ENCODE measurements at regions not wholly inside any gene's neighbourhood (a gene's known extent, or its start where the extent isn't known, plus 50 kb on each side); places are given as distances from the start of the nearest gene placed in this dataset.

DNA sequence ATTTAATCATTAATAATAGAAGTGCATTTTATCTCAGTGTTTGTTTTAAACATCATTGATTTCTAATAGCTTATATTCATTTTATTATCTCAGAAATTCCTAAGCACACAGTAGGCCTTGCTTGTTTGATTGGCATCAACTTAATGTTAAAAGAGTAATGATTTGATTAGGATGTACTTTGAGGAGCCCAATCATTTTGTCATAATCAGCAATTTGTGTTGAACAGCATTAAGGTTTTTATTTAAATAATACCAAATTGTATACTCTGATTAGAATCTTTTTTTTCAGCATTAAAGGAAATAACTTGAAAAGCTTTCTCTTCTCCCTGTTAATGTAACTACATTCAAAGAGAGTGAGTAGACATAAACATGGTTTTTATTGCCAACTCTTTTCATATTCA lies 2262.0 kb upstream of the TENM3 start:
- Histone ChIP-seq H2AFZ (ENCODE audit: low read depth, low read length) (no peak overlapping the region), H3K4me3 (ENCODE audit: insufficient read depth, low read depth, low read length) (no peak overlapping the region), H3K4me1 (ENCODE audit: insufficient read depth, low read length) (no peaks in the 10 kb centered on the region), H4K20me1 (ENCODE audit: insufficient read depth, low read length) (no peaks in the 10 kb centered on the region), H3K27me3 (ENCODE audit: insufficient read depth, low read length) (no peaks in the 10 kb centered on the region), H3K9me3 (ENCODE audit: insufficient read depth, low read depth, low read length) (no peaks in the 10 kb centered on the region), H3K4me2 (ENCODE audit: low read length) (no peak overlapping the region), H3K36me3 (ENCODE audit: insufficient read depth, low read length) (no peaks in the 10 kb centered on the region), H3K9ac (ENCODE audit: low read length) (no peak overlapping the region), H3K27ac (ENCODE audit: low read depth, low read length) (no peak overlapping the region), H3K79me2 (ENCODE audit: insufficient read depth, low read length) (no peaks in the 10 kb centered on the region)
- no peaks in the 10 kb centered on the region for H3K36me3 Mint-ChIP-seq (ENCODE audit: low read depth, unreplicated experiment)
- no peaks in the 10 kb centered on the region for H3K4me1 Mint-ChIP-seq (ENCODE audit: low read depth, unreplicated experiment)
- FAIRE-seq (no peak), DNase-seq (ENCODE audit: low read depth) (no peak)
- no peak overlapping the region for H3K27ac Mint-ChIP-seq (ENCODE audit: unreplicated experiment)
- no peak overlapping the region for H3K4me3 Mint-ChIP-seq (ENCODE audit: unreplicated experiment)
- TF ChIP-seq, protein P1, sequence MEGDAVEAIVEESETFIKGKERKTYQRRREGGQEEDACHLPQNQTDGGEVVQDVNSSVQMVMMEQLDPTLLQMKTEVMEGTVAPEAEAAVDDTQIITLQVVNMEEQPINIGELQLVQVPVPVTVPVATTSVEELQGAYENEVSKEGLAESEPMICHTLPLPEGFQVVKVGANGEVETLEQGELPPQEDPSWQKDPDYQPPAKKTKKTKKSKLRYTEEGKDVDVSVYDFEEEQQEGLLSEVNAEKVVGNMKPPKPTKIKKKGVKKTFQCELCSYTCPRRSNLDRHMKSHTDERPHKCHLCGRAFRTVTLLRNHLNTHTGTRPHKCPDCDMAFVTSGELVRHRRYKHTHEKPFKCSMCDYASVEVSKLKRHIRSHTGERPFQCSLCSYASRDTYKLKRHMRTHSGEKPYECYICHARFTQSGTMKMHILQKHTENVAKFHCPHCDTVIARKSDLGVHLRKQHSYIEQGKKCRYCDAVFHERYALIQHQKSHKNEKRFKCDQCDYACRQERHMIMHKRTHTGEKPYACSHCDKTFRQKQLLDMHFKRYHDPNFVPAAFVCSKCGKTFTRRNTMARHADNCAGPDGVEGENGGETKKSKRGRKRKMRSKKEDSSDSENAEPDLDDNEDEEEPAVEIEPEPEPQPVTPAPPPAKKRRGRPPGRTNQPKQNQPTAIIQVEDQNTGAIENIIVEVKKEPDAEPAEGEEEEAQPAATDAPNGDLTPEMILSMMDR (IDR thresholded peaks at IDR 0.05; ENCODE audit: insufficient read depth, low read depth, low read length), result no peak
- no peak for TF ChIP-seq EZH2 (IDR thresholded peaks at IDR 0.05; ENCODE audit: insufficient read depth, low read length)
- peaks cover 2% of the 10 kb centered on the region for H3K27me3 Mint-ChIP-seq (ENCODE audit: low read depth, unreplicated experiment)
- peaks cover 6% of the 10 kb centered on the region for H3K9me3 Mint-ChIP-seq (ENCODE audit: unreplicated experiment)

- Histone ChIP-seq H3K4me3 (ENCODE audit: insufficient read depth, low read depth, low read length) (no peak overlapping the region), H3K36me3 (ENCODE audit: insufficient read depth, low read length) (no peaks in the 10 kb centered on the region), H3K9me3 (ENCODE audit: insufficient read depth, low read depth, low read length) (no peaks in the 10 kb centered on the region), H3K27ac (ENCODE audit: low read depth, low read length) (no peak overlapping the region), H3K27me3 (ENCODE audit: insufficient read depth, low read length) (no peaks in the 10 kb centered on the region), H4K20me1 (ENCODE audit: insufficient read depth, low read length) (no peaks in the 10 kb centered on the region), H3K9ac (ENCODE audit: low read length) (no peak overlapping the region), H3K4me2 (ENCODE audit: low read length) (no peak overlapping the region), H2AFZ (ENCODE audit: low read depth, low read length) (no peak overlapping the region), H3K79me2 (ENCODE audit: insufficient read depth, low read length) (no peaks in the 10 kb centered on the region), H3K4me1 (ENCODE audit: insufficient read depth, low read length) (no peaks in the 10 kb centered on the region)
- Mint-ChIP-seq H3K4me1 (ENCODE audit: low read depth, unreplicated experiment) (no peaks in the 10 kb centered on the region), H3K27me3 (ENCODE audit: low read depth, unreplicated experiment) (peaks cover 2% of the 10 kb centered on the region), H3K27ac (ENCODE audit: unreplicated experiment) (no peak overlapping the region), H3K36me3 (ENCODE audit: low read depth, unreplicated experiment) (no peaks in the 10 kb centered on the region), H3K9me3 (ENCODE audit: unreplicated experiment) (peaks cover 12% of the 10 kb centered on the region), H3K4me3 (ENCODE audit: unreplicated experiment) (no peak overlapping the region)
- TF ChIP-seq EZH2 (IDR thresholded peaks at IDR 0.05; ENCODE audit: insufficient read depth, low read length), result no peak
- TF ChIP-seq, protein P1 (IDR thresholded peaks at IDR 0.05; ENCODE audit: insufficient read depth, low read depth, low read length), result no peak
- DNase-seq (ENCODE audit: low read depth) (no peak), FAIRE-seq (no peak)
These were observed 2253.2 kb upstream of the TENM3 start for GRCh38 chr4:179989975-179990374.

DNA sequence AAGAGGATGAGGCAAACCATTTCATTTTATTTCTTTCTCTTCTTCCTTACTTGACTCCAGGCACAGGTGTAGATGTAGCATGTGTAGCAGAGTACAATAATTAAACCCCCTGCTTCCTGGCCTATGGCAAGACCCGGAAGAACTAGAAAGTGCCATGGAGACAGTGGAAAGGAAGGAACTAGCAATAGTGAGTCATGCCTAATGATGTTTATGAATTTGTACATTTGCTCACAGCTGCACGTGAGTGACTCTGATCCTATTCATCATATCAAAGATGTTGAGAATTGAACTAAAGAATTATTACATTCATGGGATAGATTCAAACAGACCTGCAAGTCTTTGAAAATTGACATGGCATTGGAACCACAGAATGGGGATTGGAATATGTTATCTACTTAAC lies 2233.9 kb upstream of the TENM3 start:
- H3K27me3 ChIP-seq (ENCODE audit: insufficient read depth, low read length), result no peaks in the 10 kb centered on the region
- DNase-seq (ENCODE audit: low read depth) (no peak), FAIRE-seq (no peak)
- H3K9ac ChIP-seq (ENCODE audit: low read length), result no peak overlapping the region
- H3K9me3 ChIP-seq (ENCODE audit: insufficient read depth, low read depth, low read length), result peaks cover 3% of the 10 kb centered on the region
- Mint-ChIP-seq H3K9me3 (ENCODE audit: unreplicated experiment) (no peaks in the 10 kb centered on the region), H3K4me3 (ENCODE audit: unreplicated experiment) (no peak overlapping the region), H3K36me3 (ENCODE audit: low read depth, unreplicated experiment) (no peaks in the 10 kb centered on the region), H3K4me1 (ENCODE audit: low read depth, unreplicated experiment) (no peaks in the 10 kb centered on the region), H3K27me3 (ENCODE audit: low read depth, unreplicated experiment) (no peaks in the 10 kb centered on the region), H3K27ac (ENCODE audit: unreplicated experiment) (no peak overlapping the region)
- TF ChIP-seq, protein P1 (IDR thresholded peaks at IDR 0.05; ENCODE audit: insufficient read depth, low read depth, low read length), result no peak
- TF ChIP-seq EZH2 (IDR thresholded peaks at IDR 0.05; ENCODE audit: insufficient read depth, low read length), result no peak
- H4K20me1 ChIP-seq (ENCODE audit: insufficient read depth, low read length), result no peaks in the 10 kb centered on the region
- no peak overlapping the region for H3K4me3 ChIP-seq (ENCODE audit: insufficient read depth, low read depth, low read length)
- no peak overlapping the region for H2AFZ ChIP-seq (ENCODE audit: low read depth, low read length)
- no peaks in the 10 kb centered on the region for H3K79me2 ChIP-seq (ENCODE audit: insufficient read depth, low read length)
- H3K4me1 ChIP-seq (ENCODE audit: insufficient read depth, low read length), result no peaks in the 10 kb centered on the region
- no peaks in the 10 kb centered on the region for H3K36me3 ChIP-seq (ENCODE audit: insufficient read depth, low read length)
- H3K27ac ChIP-seq (ENCODE audit: low read depth, low read length), result no peak overlapping the region
- no peak overlapping the region for H3K4me2 ChIP-seq (ENCODE audit: low read length)
